Osteocyte (in vitro differentiated cells): ENCODE measurements at regions not wholly inside any gene's neighbourhood (a gene's known extent, or its start where the extent isn't known, plus 50 kb on each side); places are given as distances from the start of the nearest gene placed in this dataset.

Experiments
- DNase-seq: peaks from one replicate; pipeline ENCODE4 v3.0.0; 2021; ENCODE audit warnings: mixed read lengths; ENCODE audit not compliant: unreplicated experiment; ENCODE audit errors: extremely low spot score
- H3K27ac Mint-ChIP-seq: one replicate; pipeline ENCODE4 v1.8.0; 2021; ENCODE audit warnings: mild to moderate bottlenecking, mixed read lengths; ENCODE audit not compliant: unreplicated experiment
- H3K27me3 Mint-ChIP-seq: one replicate; pipeline ENCODE4 v1.8.0; 2021; ENCODE audit warnings: mixed read lengths; ENCODE audit not compliant: unreplicated experiment
- H3K36me3 Mint-ChIP-seq: one replicate; pipeline ENCODE4 v1.8.0; 2021; ENCODE audit warnings: mixed read lengths; ENCODE audit not compliant: unreplicated experiment
- H3K4me1 Mint-ChIP-seq: one replicate; pipeline ENCODE4 v1.8.0; 2021; ENCODE audit warnings: mixed read lengths; ENCODE audit not compliant: unreplicated experiment
- H3K4me3 Mint-ChIP-seq: one replicate; pipeline ENCODE4 v1.8.0; 2021; ENCODE audit warnings: mild to moderate bottlenecking, moderate library complexity, mixed read lengths; ENCODE audit not compliant: unreplicated experiment
- H3K9me3 Mint-ChIP-seq: one replicate; pipeline ENCODE4 v1.8.0; 2021; ENCODE audit warnings: mixed read lengths; ENCODE audit not compliant: unreplicated experiment
- TF ChIP-seq, protein P1 (sequence below): fragments of 200-600 bp; sonication (generic); IDR thresholded peaks from 2 replicates; pipeline ENCODE4 v1.5.0; 2021; ENCODE audit warnings: antibody characterized with exemption, mild to moderate bottlenecking, moderate library complexity

DNA sequence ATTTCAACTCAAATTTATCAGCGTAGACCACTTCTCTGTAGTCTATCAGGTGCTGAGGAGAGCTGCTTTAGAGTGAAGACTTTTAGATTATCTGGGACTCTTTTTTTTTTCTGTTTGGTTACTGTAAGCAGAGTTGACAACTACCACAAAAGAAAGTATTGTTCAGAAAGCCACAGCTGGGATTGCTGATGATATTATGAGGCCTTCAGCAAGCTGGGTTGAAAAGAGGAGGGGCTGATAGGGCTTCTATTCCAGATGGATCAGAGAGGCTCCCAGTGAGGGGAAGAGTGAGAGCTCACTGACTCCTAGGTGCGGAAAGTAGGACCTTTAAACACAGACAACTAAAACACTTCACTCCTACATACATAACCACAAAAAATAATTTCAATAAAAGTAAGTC, 188.5 kb upstream of the FERD3L start:
- H3K27ac Mint-ChIP-seq: no peak overlapping the region
- no peak for DNase-seq
- H3K4me1 Mint-ChIP-seq: peaks cover 12% of the 10 kb centered on the region
- no peaks in the 10 kb centered on the region for H3K27me3 Mint-ChIP-seq
- TF ChIP-seq, protein P1, sequence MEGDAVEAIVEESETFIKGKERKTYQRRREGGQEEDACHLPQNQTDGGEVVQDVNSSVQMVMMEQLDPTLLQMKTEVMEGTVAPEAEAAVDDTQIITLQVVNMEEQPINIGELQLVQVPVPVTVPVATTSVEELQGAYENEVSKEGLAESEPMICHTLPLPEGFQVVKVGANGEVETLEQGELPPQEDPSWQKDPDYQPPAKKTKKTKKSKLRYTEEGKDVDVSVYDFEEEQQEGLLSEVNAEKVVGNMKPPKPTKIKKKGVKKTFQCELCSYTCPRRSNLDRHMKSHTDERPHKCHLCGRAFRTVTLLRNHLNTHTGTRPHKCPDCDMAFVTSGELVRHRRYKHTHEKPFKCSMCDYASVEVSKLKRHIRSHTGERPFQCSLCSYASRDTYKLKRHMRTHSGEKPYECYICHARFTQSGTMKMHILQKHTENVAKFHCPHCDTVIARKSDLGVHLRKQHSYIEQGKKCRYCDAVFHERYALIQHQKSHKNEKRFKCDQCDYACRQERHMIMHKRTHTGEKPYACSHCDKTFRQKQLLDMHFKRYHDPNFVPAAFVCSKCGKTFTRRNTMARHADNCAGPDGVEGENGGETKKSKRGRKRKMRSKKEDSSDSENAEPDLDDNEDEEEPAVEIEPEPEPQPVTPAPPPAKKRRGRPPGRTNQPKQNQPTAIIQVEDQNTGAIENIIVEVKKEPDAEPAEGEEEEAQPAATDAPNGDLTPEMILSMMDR: no peak
- no peaks in the 10 kb centered on the region for H3K9me3 Mint-ChIP-seq
- no peaks in the 10 kb centered on the region for H3K36me3 Mint-ChIP-seq
- no peak overlapping the region for H3K4me3 Mint-ChIP-seq

DNA sequence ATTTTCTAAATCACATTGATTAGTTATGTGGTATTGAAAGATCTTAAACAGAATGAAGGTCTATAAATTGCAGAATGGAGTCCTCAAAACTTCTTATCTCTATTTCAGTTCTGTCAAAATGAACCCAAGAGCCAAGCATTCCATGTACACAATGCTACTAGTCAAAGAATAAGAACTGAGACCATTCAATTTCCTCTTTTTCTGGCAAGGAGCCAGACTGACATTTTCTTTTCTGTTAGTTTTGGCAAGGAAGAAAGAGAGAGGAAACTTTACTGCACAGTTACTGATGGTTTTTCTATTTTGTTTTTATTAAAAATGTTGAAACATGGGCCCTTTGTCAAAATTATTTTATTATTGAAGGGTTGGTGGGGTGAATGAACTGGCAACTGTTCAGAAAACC, 181.8 kb upstream of the FERD3L start:
- Mint-ChIP-seq H3K27ac (peak overlapping the region; percentile 23), H3K4me1 (peaks cover 44% of the 10 kb centered on the region), H3K4me3 (no peak overlapping the region), H3K9me3 (no peaks in the 10 kb centered on the region), H3K27me3 (no peaks in the 10 kb centered on the region), H3K36me3 (no peaks in the 10 kb centered on the region)
- TF ChIP-seq, protein P1: no peak
- DNase-seq: no peak

DNA sequence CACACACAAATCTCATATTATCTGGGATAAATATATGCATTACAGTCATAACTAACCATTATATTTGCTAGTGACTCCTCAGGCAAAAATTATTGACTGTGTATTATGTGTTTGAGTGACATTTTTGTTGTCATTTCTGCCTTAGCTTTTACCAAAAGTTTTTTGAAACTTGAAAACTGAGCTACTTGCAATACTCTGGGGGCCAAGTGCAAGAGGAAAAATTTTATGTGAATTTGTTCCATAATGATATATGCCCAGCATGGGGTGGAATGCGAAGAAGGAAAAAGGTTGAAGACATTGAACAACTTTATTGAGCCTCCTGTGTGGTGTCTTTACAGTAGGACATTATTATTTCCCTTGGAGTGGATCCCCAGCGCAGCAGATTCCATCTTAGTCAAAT, 176.8 kb upstream of the FERD3L start:
- no peak for DNase-seq
- TF ChIP-seq, protein P1: no peak
- Mint-ChIP-seq H3K27ac (peak overlapping the region; percentile 76), H3K4me1 (peaks cover 36% of the 10 kb centered on the region), H3K27me3 (no peaks in the 10 kb centered on the region), H3K9me3 (no peaks in the 10 kb centered on the region), H3K4me3 (no peak overlapping the region), H3K36me3 (no peaks in the 10 kb centered on the region)

DNA sequence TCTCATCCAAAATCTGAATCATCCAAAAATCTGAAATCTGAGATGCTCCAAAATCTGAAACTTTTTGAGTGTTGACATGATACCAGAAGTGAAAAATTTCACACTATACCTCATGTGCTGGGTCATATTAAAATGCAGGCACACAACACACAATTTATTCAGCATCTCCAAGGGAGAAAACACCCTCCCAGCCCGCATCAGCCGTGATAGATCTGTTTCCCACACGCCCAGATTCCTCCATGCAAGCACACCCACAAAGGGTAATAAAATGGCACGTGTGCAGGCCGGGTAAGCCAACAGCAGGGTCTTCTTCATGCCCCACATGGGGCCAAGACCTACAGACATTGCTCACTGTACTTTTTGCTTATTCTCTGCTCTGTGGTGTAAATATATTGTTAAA, 173.1 kb upstream of the FERD3L start:
- Mint-ChIP-seq H3K4me1 (peaks cover 25% of the 10 kb centered on the region), H3K27ac (no peak overlapping the region), H3K27me3 (no peaks in the 10 kb centered on the region), H3K36me3 (no peaks in the 10 kb centered on the region), H3K9me3 (no peaks in the 10 kb centered on the region), H3K4me3 (no peak overlapping the region)
- no peak for DNase-seq
- TF ChIP-seq, protein P1: no peak

DNA sequence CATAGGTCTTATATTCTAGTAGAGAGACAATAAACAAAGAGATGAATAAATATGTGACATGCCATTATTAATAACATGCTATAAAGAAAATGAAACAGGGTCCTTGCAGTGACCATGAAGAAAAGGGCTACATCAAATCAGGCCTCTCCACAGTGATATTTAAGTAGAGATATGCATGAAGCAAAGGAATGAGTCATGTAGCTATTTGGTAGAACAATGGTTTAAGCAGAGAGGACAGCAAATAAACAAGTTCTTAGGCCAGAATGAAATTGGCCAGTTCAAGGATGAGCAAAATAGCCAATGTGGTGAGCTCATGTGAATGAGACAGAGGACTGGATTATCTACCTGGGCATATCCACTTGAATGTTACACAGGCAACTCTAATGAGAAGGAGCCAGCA, 172.2 kb upstream of the FERD3L start:
- no peaks in the 10 kb centered on the region for H3K36me3 Mint-ChIP-seq
- no peak overlapping the region for H3K4me3 Mint-ChIP-seq
- H3K9me3 Mint-ChIP-seq: no peaks in the 10 kb centered on the region
- peaks cover 17% of the 10 kb centered on the region for H3K4me1 Mint-ChIP-seq
- no peak for DNase-seq
- H3K27me3 Mint-ChIP-seq: no peaks in the 10 kb centered on the region
- no peak overlapping the region for H3K27ac Mint-ChIP-seq
- TF ChIP-seq, protein P1: no peak
